GM19043 (cell line): ENCODE measurements at regions not wholly inside any gene's neighbourhood (a gene's known extent, or its start where the extent isn't known, plus 50 kb on each side); places are given as distances from the start of the nearest gene placed in this dataset.

Source experiments
- ATAC-seq: cut with Tn5 transposase; IDR thresholded peaks from one replicate; pipeline ENCODE4 v1.9.1; 2021; ENCODE audit warnings: low read depth; ENCODE audit not compliant: unreplicated experiment

GRCh38 chr4:31334086-31334910, 614.1 kb downstream of the PCDH7 start:
- ATAC-seq: no peak

- ATAC-seq: no peak
These were observed 617.8 kb downstream of the PCDH7 start for GRCh38 chr4:31338000-31338399.

GRCh38 chr4:31341601-31342359, 621.6 kb downstream of the PCDH7 start:
- ATAC-seq: no peak

GRCh38 chr4:31343061-31343460, 622.9 kb downstream of the PCDH7 start:
- no peak for ATAC-seq

- no peak for ATAC-seq
These were observed 629.7 kb downstream of the PCDH7 start for GRCh38 chr4:31349907-31350306.

GRCh38 chr4:31351695-31352094, 631.5 kb downstream of the PCDH7 start:
- no peak for ATAC-seq

GRCh38 chr4:31356839-31357238, 636.7 kb downstream of the PCDH7 start:
- no peak for ATAC-seq

- ATAC-seq: no peak
These were observed 640.6 kb downstream of the PCDH7 start for GRCh38 chr4:31360786-31361185.

- ATAC-seq: no peak
These were observed 642.6 kb downstream of the PCDH7 start for GRCh38 chr4:31362756-31363155.

- ATAC-seq: no peak
These were observed 645.0 kb downstream of the PCDH7 start for GRCh38 chr4:31365006-31365690.

- no peak for ATAC-seq
These were observed 645.9 kb downstream of the PCDH7 start for GRCh38 chr4:31366041-31366440.

- ATAC-seq: peak; percentile 94
These were observed 650.8 kb downstream of the PCDH7 start for GRCh38 chr4:31370866-31371465.

GRCh38 chr4:31374256-31374960, 654.2 kb downstream of the PCDH7 start:
- no peak for ATAC-seq

GRCh38 chr4:31375936-31376335, 655.8 kb downstream of the PCDH7 start:
- ATAC-seq: no peak

GRCh38 chr4:31379364-31379763, 659.2 kb downstream of the PCDH7 start:
- no peak for ATAC-seq

- no peak for ATAC-seq
These were observed 663.6 kb downstream of the PCDH7 start for GRCh38 chr4:31383767-31384166.

- no peak for ATAC-seq
These were observed 670.7 kb downstream of the PCDH7 start for GRCh38 chr4:31390849-31391248.

GRCh38 chr4:31391976-31392375, 671.8 kb downstream of the PCDH7 start:
- ATAC-seq: no peak

GRCh38 chr4:31392923-31393322, 672.8 kb downstream of the PCDH7 start:
- ATAC-seq: no peak

GRCh38 chr4:31408121-31408520, 688.0 kb downstream of the PCDH7 start:
- no peak for ATAC-seq
